ENCODE measurements at regions not wholly inside any gene's neighbourhood (a gene's known extent, or its start where the extent isn't known, plus 50 kb on each side); places are given as distances from the start of the nearest gene placed in this dataset.

- TF ChIP-seq, protein P1, sequence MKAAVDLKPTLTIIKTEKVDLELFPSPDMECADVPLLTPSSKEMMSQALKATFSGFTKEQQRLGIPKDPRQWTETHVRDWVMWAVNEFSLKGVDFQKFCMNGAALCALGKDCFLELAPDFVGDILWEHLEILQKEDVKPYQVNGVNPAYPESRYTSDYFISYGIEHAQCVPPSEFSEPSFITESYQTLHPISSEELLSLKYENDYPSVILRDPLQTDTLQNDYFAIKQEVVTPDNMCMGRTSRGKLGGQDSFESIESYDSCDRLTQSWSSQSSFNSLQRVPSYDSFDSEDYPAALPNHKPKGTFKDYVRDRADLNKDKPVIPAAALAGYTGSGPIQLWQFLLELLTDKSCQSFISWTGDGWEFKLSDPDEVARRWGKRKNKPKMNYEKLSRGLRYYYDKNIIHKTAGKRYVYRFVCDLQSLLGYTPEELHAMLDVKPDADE (IDR thresholded peaks at IDR 0.05), result no peak
- TF ChIP-seq EZH2 (IDR thresholded peaks at IDR 0.05; ENCODE audit: low read depth, unreplicated experiment), result no peak
- no peak for TF ChIP-seq CREB1 (CRISPR knock-in tag; IDR thresholded peaks at IDR 0.05; ENCODE audit: low read depth)
- no peak for TF ChIP-seq EZH2phosphoT487 (IDR thresholded peaks at IDR 0.05; ENCODE audit: unreplicated experiment)
These were observed 296.7 kb downstream of the ZNF326 start (continued) for GRCh38 chr1:90291431-90292216.

DNA sequence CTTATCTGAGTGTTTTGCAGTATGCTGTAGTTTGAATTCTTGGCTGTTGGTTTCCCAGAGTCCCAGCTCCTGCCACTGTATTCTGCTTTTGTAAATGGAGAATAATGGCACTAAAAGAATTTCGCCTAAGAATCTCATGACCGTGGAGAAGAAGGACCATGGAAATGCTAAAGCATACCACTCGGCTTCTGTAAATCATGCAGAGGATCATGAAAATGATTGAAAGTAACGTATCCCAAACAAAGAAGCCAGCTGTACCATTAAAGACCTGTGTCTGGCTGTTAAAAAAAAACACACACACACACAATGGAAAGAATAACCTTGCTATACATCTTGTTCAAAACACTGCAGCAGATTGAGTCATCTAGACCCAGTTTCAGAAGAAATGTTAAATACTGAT is 287.9 kb downstream of the ZNF326 start:
- H3K4me1 ChIP-seq (ENCODE audit: insufficient read depth), result peaks cover 8% of the 10 kb centered on the region; the same call in 1 of the 2 replicates
- H3K4me1 Mint-ChIP-seq, result peaks cover 9% of the 10 kb centered on the region; the same call in 2 of the 3 replicates
- peak overlapping the region; percentile 82; the same call in 1 of the 2 replicates for H3K27ac Mint-ChIP-seq
- H3K4me3 ChIP-seq, result no peak overlapping the region
- no peaks in the 10 kb centered on the region for H3K27me3 ChIP-seq (ENCODE audit: insufficient read depth)
- no peaks in the 10 kb centered on the region for H4K20me1 ChIP-seq (replicated peaks; ENCODE audit: insufficient read depth)
- no peaks in the 10 kb centered on the region for H3K36me3 ChIP-seq (ENCODE audit: insufficient read depth)
- H3K36me3 Mint-ChIP-seq (ENCODE audit: low read depth), result no peaks in the 10 kb centered on the region; the same call in 2 of the 3 replicates
- no peak overlapping the region; the same call in 1 of the 2 replicates for H3K27ac ChIP-seq (ENCODE audit: low read depth)
- H3K79me2 ChIP-seq (replicated peaks; ENCODE audit: insufficient read depth), result no peaks in the 10 kb centered on the region
- DNase-seq (ENCODE audit: low spot score) (no peak), ATAC-seq (no peak)
- H3K9me2 ChIP-seq (ENCODE audit: insufficient read depth), result peaks cover 6% of the 10 kb centered on the region; the same call in 1 of the 2 replicates
- H3K9me3 Mint-ChIP-seq, result no peaks in the 10 kb centered on the region
- H3K4me3 Mint-ChIP-seq, result no peak overlapping the region
- H3K27me3 Mint-ChIP-seq (ENCODE audit: insufficient read depth, low read depth, poor library complexity), result peaks cover 4% of the 10 kb centered on the region
- H3K4me2 ChIP-seq, result peak overlapping the region; percentile 29; the same call in 1 of the 2 replicates
- H2AFZ ChIP-seq, result no peak overlapping the region; the same call in 1 of the 2 replicates
- no peaks in the 10 kb centered on the region for H3F3A ChIP-seq (replicated peaks; ENCODE audit: low read depth)
- TF ChIP-seq NANOG (IDR thresholded peaks at IDR 0.05; ENCODE audit: borderline replicate concordance) (no peak), JUNB (IDR thresholded peaks at IDR 0.05; ENCODE audit: unreplicated experiment) (no peak), EZH2 (IDR thresholded peaks at IDR 0.05; ENCODE audit: low read depth, unreplicated experiment) (no peak), CTCF (conservative IDR thresholded peaks at IDR 0.05; ENCODE audit: low read depth in 2 of 2) (no peak), ZNF462 (CRISPR knock-in tag; IDR thresholded peaks at IDR 0.05) (no peak), POLR2AphosphoS5 (IDR thresholded peaks at IDR 0.05; ENCODE audit: low read depth) (no peak), ZNF114 (CRISPR knock-in tag; IDR thresholded peaks at IDR 0.05) (no peak), EZH2phosphoT487 (IDR thresholded peaks at IDR 0.05; ENCODE audit: unreplicated experiment) (no peak), ZNF331 (CRISPR knock-in tag; IDR thresholded peaks at IDR 0.05; ENCODE audit: low read depth) (no peak)
- TF ChIP-seq, protein P1 (IDR thresholded peaks at IDR 0.05), result no peak

All from GM23338 (cell line).